WTC11 (cell line): ENCODE measurements at regions not wholly inside any gene's neighbourhood (a gene's known extent, or its start where the extent isn't known, plus 50 kb on each side); places are given as distances from the start of the nearest gene placed in this dataset.

ENCODE experiments used
- ATAC-seq: fragments of 200-7000 bp; cut with Tn5 transposase; 2 replicates; pipeline ENCODE4 v1.10.0; 2021; ENCODE audit warnings: mild to moderate bottlenecking, moderate library complexity
- CTCF ChIA-PET: fragments of 300-600 bp; sonication (Branson Sonifier 250); formaldehyde crosslinking; loops from one replicate; lab custom pipeline; 2021; ENCODE audit warnings: antibody characterized with exemption; lab: Charles Lee
- POLR2A ChIA-PET: fragments of 350-600 bp; sonication (Branson Sonifier 250); formaldehyde crosslinking; loops from one replicate; lab custom pipeline; 2021; ENCODE audit warnings: antibody characterized with exemption; lab: Charles Lee
- DNase-seq: peaks from one replicate; pipeline ENCODE4 v3.0.0; 2021; ENCODE audit warnings: low spot score
- H3K27ac Mint-ChIP-seq: 2 replicates; pipeline ENCODE4 v1.8.0; 2021; ENCODE audit warnings: mixed read lengths
- H3K27me3 Mint-ChIP-seq: 2 replicates; pipeline ENCODE4 v1.8.0; 2021; ENCODE audit warnings: low read depth, mild to moderate bottlenecking, moderate library complexity, mixed read lengths
- H3K36me3 Mint-ChIP-seq: 2 replicates; pipeline ENCODE4 v1.8.0; 2021; ENCODE audit warnings: mixed read lengths
- H3K4me1 Mint-ChIP-seq: 2 replicates; pipeline ENCODE4 v1.8.0; 2022; ENCODE audit warnings: mixed read lengths
- H3K4me3 Mint-ChIP-seq: 2 replicates; pipeline ENCODE4 v1.8.0; 2021; ENCODE audit warnings: mild to moderate bottlenecking, moderate library complexity, mixed read lengths
- H3K9me3 Mint-ChIP-seq: 2 replicates; pipeline ENCODE4 v1.8.0; 2021; ENCODE audit warnings: mixed read lengths
- ATF3 ChIP-seq: sonication (generic); formaldehyde crosslinking; conservative IDR thresholded peaks from 2 replicates; pipeline ENCODE4 v1.8.1; 2022; ENCODE audit warnings: mild to moderate bottlenecking, missing genetic modification reagents
- CBFB ChIP-seq: sonication (generic); formaldehyde crosslinking; IDR thresholded peaks from 2 replicates; pipeline ENCODE4 v1.8.1; 2022; ENCODE audit warnings: mild to moderate bottlenecking, low read depth, missing genetic modification reagents
- FOXP1 ChIP-seq: sonication (generic); formaldehyde crosslinking; IDR thresholded peaks from 2 replicates; pipeline ENCODE4 v1.8.0; 2022; ENCODE audit warnings: missing genetic modification reagents, mild to moderate bottlenecking, moderate library complexity, borderline replicate concordance
- GTF2I ChIP-seq: fragments of 250-450 bp; sonication (Bioruptor Pico); conservative IDR thresholded peaks from 2 replicates; pipeline ENCODE4 v1.4.0; 2021; ENCODE audit warnings: mild to moderate bottlenecking
- JUN ChIP-seq: sonication (generic); formaldehyde crosslinking; IDR thresholded peaks from 2 replicates; pipeline ENCODE4 v1.8.0; 2023; ENCODE audit warnings: mild to moderate bottlenecking, missing genetic modification reagents
- MYBL2 ChIP-seq: sonication (generic); formaldehyde crosslinking; IDR thresholded peaks from 2 replicates; pipeline ENCODE4 v1.8.1; 2023; ENCODE audit warnings: mild to moderate bottlenecking, moderate library complexity, missing genetic modification reagents
- NR2C2 ChIP-seq: sonication (generic); formaldehyde crosslinking; IDR thresholded peaks from 2 replicates; pipeline ENCODE4 v1.8.0; 2022; ENCODE audit warnings: mild to moderate bottlenecking, missing genetic modification reagents
- PRDM15 ChIP-seq: sonication (generic); formaldehyde crosslinking; IDR thresholded peaks from 2 replicates; pipeline ENCODE4 v1.8.0; 2022; ENCODE audit warnings: missing genetic modification reagents
- PRRX2 ChIP-seq: fragments of 250-450 bp; sonication (Bioruptor Pico); IDR thresholded peaks from 2 replicates; pipeline ENCODE4 v1.8.0; 2021; ENCODE audit warnings: mild to moderate bottlenecking
- TCF7 ChIP-seq: sonication (generic); formaldehyde crosslinking; IDR thresholded peaks from 2 replicates; pipeline ENCODE4 v1.8.0; 2022; ENCODE audit warnings: mild to moderate bottlenecking, low read depth, missing genetic modification reagents, moderate library complexity
- TEAD1 ChIP-seq: sonication (generic); formaldehyde crosslinking; IDR thresholded peaks from 2 replicates; pipeline ENCODE4 v1.8.0; 2022; ENCODE audit warnings: mild to moderate bottlenecking, missing genetic modification reagents
- USF2 ChIP-seq: sonication (generic); formaldehyde crosslinking; IDR thresholded peaks from 2 replicates; pipeline ENCODE4 v1.8.1; 2023; ENCODE audit warnings: mild to moderate bottlenecking, missing genetic modification reagents, moderate library complexity
- ZNF232 ChIP-seq: sonication (generic); formaldehyde crosslinking; IDR thresholded peaks from 2 replicates; pipeline ENCODE4 v1.8.0; 2022; ENCODE audit warnings: mild to moderate bottlenecking, missing genetic modification reagents
- TF ChIP-seq, protein P1 (sequence below): fragments of 250-450 bp; sonication (Bioruptor Pico); IDR thresholded peaks from 2 replicates; pipeline ENCODE4 v2.1.2; 2022; ENCODE audit warnings: mild to moderate bottlenecking, moderate library complexity
- TF ChIP-seq, protein P2 (sequence below): sonication (generic); formaldehyde crosslinking; IDR thresholded peaks from 2 replicates; pipeline ENCODE4 v1.8.1; 2022; ENCODE audit warnings: missing genetic modification reagents, borderline replicate concordance
- TF ChIP-seq, protein P3 (sequence below): fragments of 250-450 bp; sonication (Bioruptor Pico); conservative IDR thresholded peaks from 2 replicates; pipeline ENCODE4 v1.9.0; 2021; ENCODE audit warnings: mild to moderate bottlenecking

DNA sequence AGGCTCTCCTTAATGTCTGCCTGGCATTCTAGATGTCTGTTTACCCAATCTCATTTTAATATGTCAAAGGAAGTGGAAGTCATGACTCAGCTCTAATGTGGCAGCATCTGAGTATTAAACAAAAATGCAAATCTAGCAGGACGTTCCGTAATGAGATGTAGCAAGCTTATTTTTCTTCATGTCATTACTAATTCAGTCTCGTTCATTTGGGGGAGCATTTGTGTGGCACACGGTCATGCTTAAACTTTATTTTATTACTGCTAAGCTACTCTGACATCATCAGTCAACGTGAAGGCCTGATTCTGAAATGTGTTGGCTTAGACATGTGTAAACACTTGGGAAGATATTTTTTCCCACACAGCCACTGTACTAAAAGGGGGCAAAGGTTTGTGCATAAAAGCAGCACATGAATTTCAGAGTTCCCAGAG, 326.7 kb upstream of the TMPO start:
- H3K27ac Mint-ChIP-seq, result no peak overlapping the region
- 0 out of 2 replicates have a peak, but pooled peaks cover 5% of the 10 kb centered on the region for H3K9me3 Mint-ChIP-seq
- no peak for TF ChIP-seq FOXP1
- TF ChIP-seq, protein P1, sequence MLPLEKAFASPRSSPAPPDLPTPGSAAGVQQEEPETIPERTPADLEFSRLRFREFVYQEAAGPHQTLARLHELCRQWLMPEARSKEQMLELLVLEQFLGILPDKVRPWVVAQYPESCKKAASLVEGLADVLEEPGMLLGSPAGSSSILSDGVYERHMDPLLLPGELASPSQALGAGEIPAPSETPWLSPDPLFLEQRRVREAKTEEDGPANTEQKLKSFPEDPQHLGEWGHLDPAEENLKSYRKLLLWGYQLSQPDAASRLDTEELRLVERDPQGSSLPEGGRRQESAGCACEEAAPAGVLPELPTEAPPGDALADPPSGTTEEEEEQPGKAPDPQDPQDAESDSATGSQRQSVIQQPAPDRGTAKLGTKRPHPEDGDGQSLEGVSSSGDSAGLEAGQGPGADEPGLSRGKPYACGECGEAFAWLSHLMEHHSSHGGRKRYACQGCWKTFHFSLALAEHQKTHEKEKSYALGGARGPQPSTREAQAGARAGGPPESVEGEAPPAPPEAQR, result no peak
- no peak for TF ChIP-seq JUN (CRISPR knock-in tag)
- no peak for TF ChIP-seq TEAD1
- TF ChIP-seq NR2C2, result no peak
- TF ChIP-seq, protein P2, sequence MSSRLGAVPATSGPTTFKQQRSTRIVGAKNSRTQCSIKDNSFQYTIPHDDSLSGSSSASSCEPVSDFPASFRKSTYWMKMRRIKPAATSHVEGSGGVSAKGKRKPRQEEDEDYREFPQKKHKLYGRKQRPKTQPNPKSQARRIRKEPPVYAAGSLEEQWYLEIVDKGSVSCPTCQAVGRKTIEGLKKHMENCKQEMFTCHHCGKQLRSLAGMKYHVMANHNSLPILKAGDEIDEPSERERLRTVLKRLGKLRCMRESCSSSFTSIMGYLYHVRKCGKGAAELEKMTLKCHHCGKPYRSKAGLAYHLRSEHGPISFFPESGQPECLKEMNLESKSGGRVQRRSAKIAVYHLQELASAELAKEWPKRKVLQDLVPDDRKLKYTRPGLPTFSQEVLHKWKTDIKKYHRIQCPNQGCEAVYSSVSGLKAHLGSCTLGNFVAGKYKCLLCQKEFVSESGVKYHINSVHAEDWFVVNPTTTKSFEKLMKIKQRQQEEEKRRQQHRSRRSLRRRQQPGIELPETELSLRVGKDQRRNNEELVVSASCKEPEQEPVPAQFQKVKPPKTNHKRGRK (CRISPR knock-in tag), result no peak
- no peak for TF ChIP-seq ATF3 (CRISPR knock-in tag)
- TF ChIP-seq USF2 (CRISPR knock-in tag), result no peak
- no peak for TF ChIP-seq ZNF232 (CRISPR knock-in tag)
- no peak for TF ChIP-seq MYBL2 (CRISPR knock-in tag)
- TF ChIP-seq, protein P3, sequence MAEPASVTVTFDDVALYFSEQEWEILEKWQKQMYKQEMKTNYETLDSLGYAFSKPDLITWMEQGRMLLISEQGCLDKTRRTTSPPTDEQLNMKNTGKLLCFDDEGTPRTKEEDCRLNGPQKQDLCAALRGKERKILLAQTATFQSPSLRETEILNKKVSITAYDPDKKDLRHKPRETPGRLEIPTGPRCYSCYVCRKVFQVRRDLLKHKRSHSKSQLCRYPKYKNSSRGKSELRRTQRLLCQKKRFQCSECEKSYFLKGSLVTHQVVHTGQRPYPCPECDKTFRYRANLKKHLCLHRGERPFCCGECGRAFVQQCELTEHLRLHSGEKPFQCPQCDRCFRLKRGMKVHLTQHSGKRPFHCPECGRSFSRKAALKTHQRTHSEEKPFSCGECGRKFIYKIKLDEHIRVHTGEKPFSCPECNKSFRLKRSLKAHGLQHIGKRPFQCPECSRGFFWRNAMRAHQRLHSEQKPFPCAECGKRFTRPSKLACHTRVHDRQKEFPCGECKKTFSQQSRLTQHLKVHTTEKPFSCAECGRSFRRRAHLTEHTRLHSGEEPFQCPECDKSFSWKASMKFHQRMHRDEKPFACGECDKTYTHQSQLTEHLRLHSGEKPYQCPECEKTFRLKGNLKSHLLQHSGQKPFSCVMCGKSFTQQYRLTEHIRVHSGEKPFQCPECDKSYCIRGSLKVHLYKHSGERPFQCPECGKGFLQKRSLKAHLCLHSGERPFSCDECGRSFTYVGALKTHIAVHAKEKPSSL, result no peak
- TF ChIP-seq CBFB (CRISPR knock-in tag), result no peak
- H3K4me3 Mint-ChIP-seq, result no peak overlapping the region
- H3K4me1 Mint-ChIP-seq, result peaks cover 10% of the 10 kb centered on the region
- CTCF ChIA-PET, result no interaction called here
- DNase-seq, result no peak
- H3K36me3 Mint-ChIP-seq, result no peaks in the 10 kb centered on the region
- peaks cover 8% of the 10 kb centered on the region; the same call in 1 of the 2 replicates for H3K27me3 Mint-ChIP-seq
- POLR2A ChIA-PET, result no interaction called here
- no peak for ATAC-seq

DNA sequence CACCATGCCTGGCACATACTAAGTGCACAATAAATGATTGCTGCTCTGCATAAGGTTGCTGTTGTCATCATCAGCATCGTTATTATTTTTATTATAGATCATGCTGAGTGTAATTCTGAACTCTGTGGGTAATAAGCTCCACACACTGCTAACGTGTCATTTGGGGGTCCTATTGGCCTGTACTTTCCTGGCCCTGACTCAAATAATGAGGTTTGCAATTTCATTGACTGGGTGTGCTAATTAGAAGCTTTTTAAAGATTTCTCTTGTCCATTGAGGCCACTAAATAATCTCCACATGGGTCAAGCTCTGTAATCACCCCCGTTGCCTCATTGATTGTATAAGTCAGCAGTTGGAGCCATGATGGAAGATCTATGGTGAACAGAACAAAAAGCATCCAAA, 320.8 kb upstream of the TMPO start:
- no peak for ATAC-seq
- no peak overlapping the region for H3K4me3 Mint-ChIP-seq
- H3K27ac Mint-ChIP-seq, result no peak overlapping the region
- peaks cover 28% of the 10 kb centered on the region for H3K4me1 Mint-ChIP-seq
- no peak for DNase-seq
- TF ChIP-seq PRRX2 (CRISPR knock-in tag) (no peak), GTF2I (CRISPR knock-in tag) (no peak), PRDM15 (CRISPR knock-in tag) (no peak), TCF7 (no peak)
- ChIA-PET POLR2A (no interaction called here), CTCF (interaction anchor here (1.0 kb wide), 1 partner anchor 32 kb away, joined by 3 read pairs; no protein-coding TSS in a partner anchor)
- H3K27me3 Mint-ChIP-seq, result peaks cover 8% of the 10 kb centered on the region; the same call in 1 of the 2 replicates
- H3K9me3 Mint-ChIP-seq, result no peaks in the 10 kb centered on the region
- no peaks in the 10 kb centered on the region for H3K36me3 Mint-ChIP-seq
